ENCODE measurements at regions not wholly inside any gene's neighbourhood (a gene's known extent, or its start where the extent isn't known, plus 50 kb on each side); places are given as distances from the start of the nearest gene placed in this dataset.

GRCh38 chr14:84789012-84789411 lies 740.9 kb upstream of the FLRT2 start:
- DNase-seq (ENCODE audit: low read depth) = no peak

- DNase-seq (ENCODE audit: low read depth) = no peak
Measured at GRCh38 chr14:84792722-84793410, 737.1 kb upstream of the FLRT2 start.

GRCh38 chr14:84797326-84797725 lies 732.6 kb upstream of the FLRT2 start:
- no peak for DNase-seq (ENCODE audit: low read depth)

- no peak for DNase-seq (ENCODE audit: low read depth)
Measured at GRCh38 chr14:84804468-84804867, 725.5 kb upstream of the FLRT2 start.

- DNase-seq (ENCODE audit: low read depth) = no peak
Measured at GRCh38 chr14:84804895-84805294, 725.0 kb upstream of the FLRT2 start.

DNA sequence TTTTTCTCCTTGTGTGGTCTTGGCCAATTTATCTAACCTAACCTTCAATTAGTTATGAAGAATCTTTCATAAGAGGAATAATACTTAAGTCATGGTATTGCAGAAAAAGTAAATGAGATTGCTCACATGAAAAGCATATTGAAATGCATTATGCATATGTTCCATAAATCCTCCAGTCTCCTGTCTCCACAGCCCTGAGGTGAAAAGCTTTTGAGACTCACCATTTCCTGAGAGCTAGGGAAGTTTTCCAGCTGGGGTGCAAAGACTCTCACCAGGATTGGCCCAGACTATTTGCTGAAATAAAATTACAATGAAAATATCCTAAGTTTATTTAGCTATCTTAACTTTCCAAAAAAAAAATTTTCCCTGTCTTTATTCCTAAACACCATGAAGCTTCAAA lies 723.8 kb upstream of the FLRT2 start:
- DNase-seq (ENCODE audit: low read depth) = no peak

DNA sequence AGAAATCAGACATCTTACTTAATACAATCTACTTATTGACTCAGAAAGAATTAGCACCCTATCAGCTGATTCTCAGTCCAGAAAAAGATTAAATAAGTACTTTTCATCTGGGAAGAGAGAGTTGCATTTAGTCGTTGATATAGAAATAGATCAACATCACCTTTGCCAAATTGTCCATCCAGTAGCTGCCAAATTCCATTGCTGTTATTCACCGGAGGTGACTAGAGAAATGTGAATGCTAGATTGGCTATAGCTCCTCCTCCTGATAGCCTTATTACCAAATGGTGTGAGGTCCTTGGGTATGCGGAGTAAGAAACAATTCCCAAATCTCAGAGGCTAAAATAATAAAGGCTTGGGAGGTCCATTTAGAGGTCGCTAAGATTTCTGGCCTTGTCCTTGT lies 723.3 kb upstream of the FLRT2 start:
- DNase-seq (ENCODE audit: low read depth) = no peak

DNA sequence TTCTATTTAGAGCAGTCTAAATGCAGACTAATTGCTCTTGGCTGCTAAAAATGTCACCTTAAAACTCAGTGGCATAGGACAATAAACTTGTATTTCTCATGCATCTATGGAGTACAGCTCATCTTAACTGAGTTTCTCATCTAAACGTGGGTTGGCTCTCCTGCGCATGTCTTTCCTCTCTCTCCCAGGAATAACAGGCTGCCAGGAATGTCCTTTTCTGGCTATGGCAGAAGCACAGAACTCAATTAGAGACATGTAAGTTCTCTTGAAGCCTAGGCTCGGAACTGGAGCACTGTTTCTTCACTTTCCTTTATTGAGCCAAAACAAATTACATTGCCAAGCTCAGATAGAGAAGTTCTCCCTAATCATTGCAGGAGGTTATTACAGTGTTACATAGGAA lies 722.3 kb upstream of the FLRT2 start:
- DNase-seq (ENCODE audit: low read depth) = no peak

- DNase-seq (ENCODE audit: low read depth) = no peak
Measured at GRCh38 chr14:84809158-84809557, 720.8 kb upstream of the FLRT2 start.

DNA sequence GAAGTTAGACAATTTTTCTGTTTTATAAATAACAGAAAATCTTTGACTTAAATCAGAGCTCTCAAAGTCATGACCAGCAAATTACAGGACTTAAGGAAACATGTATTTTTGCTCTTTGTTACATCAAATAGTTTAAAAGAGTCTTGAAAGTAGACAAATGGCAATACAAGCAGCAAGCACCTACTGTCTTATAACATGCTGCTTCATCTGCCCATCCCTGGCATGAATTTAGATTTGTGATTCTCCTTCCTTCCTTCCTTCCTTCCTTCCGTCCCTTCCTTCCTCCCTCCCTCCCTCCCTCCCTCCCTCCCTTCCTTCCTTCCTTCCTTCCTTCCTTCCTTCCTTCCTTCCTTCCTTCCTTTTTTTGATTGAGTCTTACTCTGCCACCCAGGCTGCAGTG lies 715.6 kb upstream of the FLRT2 start:
- no peak for DNase-seq (ENCODE audit: low read depth)

- no peak for DNase-seq (ENCODE audit: low read depth)
Measured at GRCh38 chr14:84819528-84819927, 710.4 kb upstream of the FLRT2 start.

DNA sequence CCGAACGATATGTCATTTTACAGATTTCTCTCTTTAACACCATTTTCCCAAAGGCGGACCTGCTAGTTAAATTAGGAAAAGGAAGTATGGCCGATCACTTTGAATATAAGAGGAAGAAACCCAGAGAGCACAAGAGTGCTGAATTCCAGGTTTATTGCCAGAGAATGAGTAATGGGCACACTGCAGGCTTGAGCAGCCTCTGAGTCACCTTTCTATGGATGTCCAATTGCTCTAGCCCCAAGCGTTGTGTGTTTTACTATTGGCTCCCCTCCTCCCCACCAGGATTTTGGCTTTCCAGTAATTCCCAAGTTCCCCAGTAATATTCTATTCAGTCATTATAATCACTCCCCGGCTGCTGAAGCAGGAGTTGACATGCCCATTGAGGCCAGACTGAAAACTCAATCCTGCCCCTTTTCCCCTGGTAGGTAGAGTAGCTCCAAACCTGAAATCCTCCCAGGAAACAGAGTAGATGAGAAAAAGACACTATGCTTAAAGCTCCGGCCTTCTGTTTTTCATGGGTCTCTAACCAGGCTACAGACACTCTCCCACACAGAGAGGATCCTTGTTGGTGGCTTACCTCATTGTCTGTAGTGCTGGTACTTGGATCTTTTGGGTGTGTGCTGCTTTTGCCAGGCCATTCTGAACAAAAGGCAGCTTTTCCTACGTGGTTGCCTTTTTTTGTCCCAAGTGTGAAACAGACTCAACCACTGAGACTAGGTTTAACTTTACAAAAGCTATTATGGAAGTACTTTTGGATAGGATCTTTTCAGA lies 704.3 kb upstream of the FLRT2 start:
- no peak for DNase-seq (ENCODE audit: low read depth)

GRCh38 chr14:84826294-84826693 lies 703.6 kb upstream of the FLRT2 start:
- no peak for DNase-seq (ENCODE audit: low read depth)

- DNase-seq (ENCODE audit: low read depth) = no peak
Measured at GRCh38 chr14:84850595-84850994, 679.3 kb upstream of the FLRT2 start.

DNA sequence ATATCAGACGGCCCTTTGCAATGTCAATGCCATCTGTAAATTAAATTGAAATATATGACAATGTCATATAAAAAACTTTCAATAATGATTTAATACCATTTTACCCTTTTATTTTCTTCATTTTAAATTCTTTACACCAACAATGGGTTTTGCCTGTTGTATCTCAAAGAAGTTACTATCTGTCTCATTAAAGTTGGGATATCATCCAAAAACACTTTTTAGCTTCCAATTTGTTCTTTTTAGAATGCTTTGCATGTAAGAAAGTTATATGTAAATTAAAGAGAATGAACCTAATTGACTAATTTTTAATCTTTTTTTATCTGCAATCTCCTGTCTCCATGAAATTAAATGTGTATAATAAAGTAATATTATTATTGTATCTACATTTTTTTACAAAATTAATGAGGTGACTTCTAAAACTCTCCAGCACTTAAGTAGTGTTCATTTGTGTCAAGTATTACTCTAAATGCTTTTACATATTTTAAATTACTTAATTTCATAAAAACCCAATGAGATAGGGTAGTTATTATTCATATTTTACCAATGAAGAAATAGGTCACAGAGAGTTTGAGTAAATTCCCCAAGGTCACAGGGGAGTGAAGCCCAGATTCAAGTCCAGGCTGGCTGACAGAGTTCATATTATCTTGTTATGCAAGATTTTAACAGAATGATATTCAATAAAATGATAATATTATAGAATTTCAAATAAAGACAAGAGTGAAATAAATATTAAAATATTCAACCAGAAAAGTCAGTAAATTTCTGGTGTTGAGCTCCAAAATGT lies 673.0 kb upstream of the FLRT2 start:
- DNase-seq (ENCODE audit: low read depth) = no peak

DNA sequence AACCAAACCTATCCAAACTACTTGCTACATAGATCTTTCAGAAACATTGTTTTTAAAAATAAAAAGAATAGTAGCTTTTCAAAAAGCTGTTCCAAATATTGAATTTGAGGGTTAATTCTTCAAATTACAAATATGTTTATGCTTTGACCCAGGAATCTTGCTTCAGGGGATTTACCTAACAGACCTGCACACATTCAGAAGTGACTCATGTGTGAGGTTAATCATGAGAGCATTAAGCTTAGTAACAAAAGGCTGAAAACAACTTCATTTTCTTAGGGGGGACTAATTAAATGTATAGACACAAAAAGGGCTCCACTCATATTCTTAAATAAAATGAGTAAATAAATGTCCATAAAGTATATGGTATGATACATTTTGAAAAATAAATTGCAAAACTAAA lies 672.4 kb upstream of the FLRT2 start:
- DNase-seq (ENCODE audit: low read depth) = no peak

DNA sequence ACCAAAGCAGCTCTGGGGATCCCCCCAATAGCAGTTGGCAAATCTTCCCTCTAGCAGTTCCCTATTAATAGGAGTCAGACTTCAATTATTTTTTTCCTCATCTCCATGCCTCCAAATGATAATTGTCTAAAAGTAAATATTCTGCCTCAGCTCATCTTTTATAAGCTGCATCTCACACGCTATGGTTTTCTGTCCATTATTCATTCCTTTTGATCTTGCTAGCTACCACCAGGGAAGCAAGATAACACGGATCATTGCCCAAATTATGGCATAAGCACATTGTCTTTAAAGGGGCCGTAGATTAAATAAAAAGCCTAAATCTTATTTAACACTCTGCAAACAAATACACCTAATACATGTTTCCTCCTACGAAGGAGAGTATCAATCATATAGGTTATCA lies 670.8 kb upstream of the FLRT2 start:
- no peak for DNase-seq (ENCODE audit: low read depth)

DNA sequence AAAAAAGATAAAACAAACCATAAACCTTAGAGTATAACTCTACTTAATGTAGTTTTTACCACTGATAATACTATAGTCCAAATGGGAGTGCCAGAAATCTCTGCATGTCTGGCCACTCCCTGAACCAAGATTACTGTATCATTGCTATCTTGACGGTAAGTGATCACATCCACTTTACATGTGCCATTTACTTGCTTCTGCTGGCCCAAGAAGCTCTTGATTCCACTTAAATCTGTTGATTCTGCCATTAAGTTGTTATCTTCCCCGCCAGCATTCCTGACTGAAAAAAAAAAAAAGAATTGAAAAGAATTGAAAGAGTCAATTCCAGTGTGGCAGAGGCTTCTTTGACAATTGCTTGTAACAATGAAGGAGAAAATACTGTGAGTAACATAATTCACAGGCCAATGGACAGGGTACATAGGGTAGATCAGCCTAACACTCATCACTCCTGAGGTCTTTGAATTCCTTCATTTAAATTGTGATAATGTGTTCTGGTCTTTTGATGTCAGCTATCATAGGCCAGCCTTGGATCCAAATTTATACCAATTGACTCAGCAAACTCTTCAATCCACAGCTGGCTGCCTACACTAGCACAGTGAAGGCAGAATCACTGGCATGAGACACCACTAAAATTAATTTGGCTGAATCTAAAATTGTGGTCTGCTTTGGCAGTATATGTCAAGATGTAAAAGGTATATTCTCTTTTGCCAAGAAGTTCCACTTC lies 665.2 kb upstream of the FLRT2 start:
- no peak for DNase-seq (ENCODE audit: low read depth)

- DNase-seq (ENCODE audit: low read depth) = no peak
Measured at GRCh38 chr14:84871734-84872133, 658.2 kb upstream of the FLRT2 start.

DNA sequence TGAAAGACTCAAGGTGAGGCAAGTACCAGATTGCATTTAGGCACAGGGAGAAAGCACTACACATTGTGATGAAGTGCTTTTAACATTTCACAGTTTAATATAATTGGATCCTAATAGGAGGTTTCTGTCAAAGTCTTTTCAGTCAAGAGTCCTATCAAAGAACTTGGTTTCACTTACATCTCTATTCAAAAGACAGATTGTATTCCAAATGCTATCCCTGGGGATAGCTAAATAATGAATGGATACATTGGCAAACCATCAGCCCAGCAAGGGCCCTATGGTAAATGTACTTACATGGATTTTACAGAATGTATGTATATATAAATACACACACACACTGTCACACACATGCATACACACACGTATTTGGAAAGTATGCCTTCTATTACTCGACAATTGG lies 655.5 kb upstream of the FLRT2 start:
- DNase-seq (ENCODE audit: low read depth) = no peak

- DNase-seq (ENCODE audit: low read depth) = no peak
Measured at GRCh38 chr14:84877061-84877460, 652.9 kb upstream of the FLRT2 start.

GRCh38 chr14:84882830-84883229 lies 647.1 kb upstream of the FLRT2 start:
- no peak for DNase-seq (ENCODE audit: low read depth)

All from T follicular helper cell (primary cell).